ENCODE measurements at regions not wholly inside any gene's neighbourhood (a gene's known extent, or its start where the extent isn't known, plus 50 kb on each side); places are given as distances from the start of the nearest gene placed in this dataset.

- TF ChIP-seq REST (IDR thresholded peaks at IDR 0.05; ENCODE audit: insufficient read depth in 1 of 2, low read depth in 2 of 2, low read length in 2 of 2), result no peak
- no peak for TF ChIP-seq SIN3A (IDR thresholded peaks at IDR 0.05; ENCODE audit: borderline replicate concordance, insufficient read depth, low read length)
- no peak for TF ChIP-seq TAF1 (IDR thresholded peaks at IDR 0.05; ENCODE audit: borderline replicate concordance, insufficient read depth, low read length)
- no peak for TF ChIP-seq POLR2AphosphoS5 (IDR thresholded peaks at IDR 0.05; ENCODE audit: low read depth, low read length)
- no peak for TF ChIP-seq FOXP2 (optimal IDR thresholded peaks at IDR 0.05; ENCODE audit: borderline replicate concordance, extremely low read depth, extremely low read length, insufficient read depth)
Observed at GRCh38 chr5:106171132-106171531, 1499.6 kb downstream of the EFNA5 start.

GRCh38 chr5:106167766-106168165, 1503.0 kb downstream of the EFNA5 start:
- TF ChIP-seq REST (IDR thresholded peaks at IDR 0.05; ENCODE audit: insufficient read depth in 1 of 2, low read depth in 2 of 2, low read length in 2 of 2) (no peak), TAF1 (IDR thresholded peaks at IDR 0.05; ENCODE audit: borderline replicate concordance, insufficient read depth, low read length) (no peak), SIN3A (IDR thresholded peaks at IDR 0.05; ENCODE audit: borderline replicate concordance, insufficient read depth, low read length) (no peak), POLR2AphosphoS5 (IDR thresholded peaks at IDR 0.05; ENCODE audit: low read depth, low read length) (no peak), FOXP2 (optimal IDR thresholded peaks at IDR 0.05; ENCODE audit: borderline replicate concordance, extremely low read depth, extremely low read length, insufficient read depth) (no peak)

- TF ChIP-seq POLR2AphosphoS5 (IDR thresholded peaks at IDR 0.05; ENCODE audit: low read depth, low read length) (no peak), REST (IDR thresholded peaks at IDR 0.05; ENCODE audit: insufficient read depth in 1 of 2, low read depth in 2 of 2, low read length in 2 of 2) (no peak), FOXP2 (optimal IDR thresholded peaks at IDR 0.05; ENCODE audit: borderline replicate concordance, extremely low read depth, extremely low read length, insufficient read depth) (no peak), TAF1 (IDR thresholded peaks at IDR 0.05; ENCODE audit: borderline replicate concordance, insufficient read depth, low read length) (no peak), SIN3A (IDR thresholded peaks at IDR 0.05; ENCODE audit: borderline replicate concordance, insufficient read depth, low read length) (no peak)
Observed at GRCh38 chr5:106163233-106163632, 1507.5 kb downstream of the EFNA5 start.

- TF ChIP-seq POLR2AphosphoS5 (IDR thresholded peaks at IDR 0.05; ENCODE audit: low read depth, low read length) (no peak), SIN3A (IDR thresholded peaks at IDR 0.05; ENCODE audit: borderline replicate concordance, insufficient read depth, low read length) (no peak)
Observed at GRCh38 chr5:106159616-106160015, 1511.1 kb downstream of the EFNA5 start.

GRCh38 chr5:106154280-106154716, 1516.4 kb downstream of the EFNA5 start:
- no peak for TF ChIP-seq SIN3A (IDR thresholded peaks at IDR 0.05; ENCODE audit: borderline replicate concordance, insufficient read depth, low read length)
- TF ChIP-seq REST (IDR thresholded peaks at IDR 0.05; ENCODE audit: insufficient read depth in 1 of 2, low read depth in 2 of 2, low read length in 2 of 2), result no peak
- no peak for TF ChIP-seq FOXP2 (optimal IDR thresholded peaks at IDR 0.05; ENCODE audit: borderline replicate concordance, extremely low read depth, extremely low read length, insufficient read depth)
- TF ChIP-seq POLR2AphosphoS5 (IDR thresholded peaks at IDR 0.05; ENCODE audit: low read depth, low read length), result no peak
- no peak for TF ChIP-seq TAF1 (IDR thresholded peaks at IDR 0.05; ENCODE audit: borderline replicate concordance, insufficient read depth, low read length)

All from PFSK-1 (cell line).